Gastroesophageal sphincter (tissue), 3 donors: ENCODE measurements at regions not wholly inside any gene's neighbourhood (a gene's known extent, or its start where the extent isn't known, plus 50 kb on each side); places are given as distances from the start of the nearest gene placed in this dataset.

Source experiments
- POLR2AphosphoS5 ChIP-seq: sonication (generic); formaldehyde crosslinking; IDR thresholded peaks from one replicate; pipeline ENCODE4 v1.6.1; 2017; ENCODE audit warnings: antibody characterized with exemption
- TF ChIP-seq, protein P1 (sequence below), 4 experiments: fragments of 200-600 bp in 2 of 4; fragments of 450-650 bp in 2 of 4; sonication (generic) in 1 of 4; IDR thresholded peaks; one replicate each; pipeline ENCODE4 v1.5.1; 2017 to 2019; ENCODE audit warnings: antibody characterized with exemption in 4 of 4, mild to moderate bottlenecking in 2 of 4, moderate library complexity in 2 of 4

DNA sequence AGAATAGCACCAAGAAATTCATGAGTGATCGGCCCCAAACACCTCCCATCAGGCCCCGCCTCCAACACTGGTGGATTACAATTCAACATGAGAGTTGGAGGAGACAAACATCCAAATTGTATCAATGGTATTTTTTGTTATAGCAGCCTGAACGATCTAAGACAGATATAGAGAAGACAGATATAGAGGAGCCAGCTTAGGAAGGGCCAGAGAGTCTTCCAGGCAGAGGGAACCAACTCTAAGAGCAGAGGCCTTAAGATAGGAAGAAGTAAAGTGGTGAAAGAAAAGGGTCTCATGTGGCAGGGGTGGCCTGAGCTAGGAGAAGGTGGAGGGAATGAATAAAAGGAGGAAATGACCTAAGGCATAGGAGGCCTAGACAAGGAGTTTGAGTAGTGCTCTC lies 158.8 kb upstream of the TBL1XR1 start:
- no peak for TF ChIP-seq POLR2AphosphoS5
- TF ChIP-seq, protein P1, sequence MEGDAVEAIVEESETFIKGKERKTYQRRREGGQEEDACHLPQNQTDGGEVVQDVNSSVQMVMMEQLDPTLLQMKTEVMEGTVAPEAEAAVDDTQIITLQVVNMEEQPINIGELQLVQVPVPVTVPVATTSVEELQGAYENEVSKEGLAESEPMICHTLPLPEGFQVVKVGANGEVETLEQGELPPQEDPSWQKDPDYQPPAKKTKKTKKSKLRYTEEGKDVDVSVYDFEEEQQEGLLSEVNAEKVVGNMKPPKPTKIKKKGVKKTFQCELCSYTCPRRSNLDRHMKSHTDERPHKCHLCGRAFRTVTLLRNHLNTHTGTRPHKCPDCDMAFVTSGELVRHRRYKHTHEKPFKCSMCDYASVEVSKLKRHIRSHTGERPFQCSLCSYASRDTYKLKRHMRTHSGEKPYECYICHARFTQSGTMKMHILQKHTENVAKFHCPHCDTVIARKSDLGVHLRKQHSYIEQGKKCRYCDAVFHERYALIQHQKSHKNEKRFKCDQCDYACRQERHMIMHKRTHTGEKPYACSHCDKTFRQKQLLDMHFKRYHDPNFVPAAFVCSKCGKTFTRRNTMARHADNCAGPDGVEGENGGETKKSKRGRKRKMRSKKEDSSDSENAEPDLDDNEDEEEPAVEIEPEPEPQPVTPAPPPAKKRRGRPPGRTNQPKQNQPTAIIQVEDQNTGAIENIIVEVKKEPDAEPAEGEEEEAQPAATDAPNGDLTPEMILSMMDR (IDR thresholded peaks at IDR 0.05): no peak
